GM18873 (cell line): ENCODE measurements at regions not wholly inside any gene's neighbourhood (a gene's known extent, or its start where the extent isn't known, plus 50 kb on each side); places are given as distances from the start of the nearest gene placed in this dataset.
"Not testable (repeated sequence)": the region's sequence is repeated elsewhere in the genome, so short reads cannot be mapped to it uniquely, and the experiment has no call there.

Experiments used
- ATAC-seq: cut with Tn5 transposase; IDR thresholded peaks from one replicate; pipeline ENCODE4 v1.9.1; 2021; ENCODE audit warnings: mild to moderate bottlenecking, moderate library complexity, moderate number of reproducible peaks; ENCODE audit not compliant: unreplicated experiment, low FRiP score

GRCh38 chr10:2599571-2599970 lies 467.8 kb upstream of the PFKP start:
- no peak for ATAC-seq

- no peak for ATAC-seq
Observed at GRCh38 chr10:2592360-2593160, 474.8 kb upstream of the PFKP start.

GRCh38 chr10:2589196-2589595 lies 478.2 kb upstream of the PFKP start:
- no peak for ATAC-seq

GRCh38 chr10:2584385-2584784 lies 483.0 kb upstream of the PFKP start:
- ATAC-seq, result no peak

- no peak for ATAC-seq
Observed at GRCh38 chr10:2576892-2577291, 490.5 kb upstream of the PFKP start.

GRCh38 chr10:2575460-2575859 lies 491.9 kb upstream of the PFKP start:
- ATAC-seq, result no peak

GRCh38 chr10:2572611-2573010 lies 494.7 kb upstream of the PFKP start:
- no peak for ATAC-seq

- no peak for ATAC-seq
Observed at GRCh38 chr10:2556883-2557282, 510.5 kb upstream of the PFKP start.

- ATAC-seq, result no peak
Observed at GRCh38 chr10:2548071-2548470, 519.3 kb upstream of the PFKP start.

GRCh38 chr10:2547606-2548005 lies 519.7 kb upstream of the PFKP start:
- ATAC-seq, result no peak

GRCh38 chr10:2546894-2547293 lies 520.5 kb upstream of the PFKP start:
- not testable (repeated sequence) for ATAC-seq

GRCh38 chr10:2543974-2544373 lies 523.4 kb upstream of the PFKP start:
- ATAC-seq, result no peak

- no peak for ATAC-seq
Observed at GRCh38 chr10:2543142-2543886, 524.0 kb upstream of the PFKP start.

GRCh38 chr10:2541176-2541575 lies 526.2 kb upstream of the PFKP start:
- ATAC-seq, result no peak

GRCh38 chr10:2529945-2530344 lies 537.4 kb upstream of the PFKP start:
- no peak for ATAC-seq

- no peak for ATAC-seq
Observed at GRCh38 chr10:2525781-2526180, 541.6 kb upstream of the PFKP start.

- no peak for ATAC-seq
Observed at GRCh38 chr10:2519139-2519538, 548.2 kb upstream of the PFKP start.

- no peak for ATAC-seq
Observed at GRCh38 chr10:2509081-2509531, 558.2 kb upstream of the PFKP start.

- not testable (repeated sequence) for ATAC-seq
Observed at GRCh38 chr10:2501366-2501940, 565.9 kb upstream of the PFKP start.

GRCh38 chr10:2494399-2494798 lies 572.9 kb upstream of the PFKP start:
- no peak for ATAC-seq

- ATAC-seq, result no peak
Observed at GRCh38 chr10:2488446-2489005, 578.8 kb upstream of the PFKP start.
